Natural killer cell (primary cell): ENCODE measurements at regions not wholly inside any gene's neighbourhood (a gene's known extent, or its start where the extent isn't known, plus 50 kb on each side); places are given as distances from the start of the nearest gene placed in this dataset.

ENCODE experiments used
- ATAC-seq, 3 donors: fragments of 150-1000 bp in 2 of 3; fragments of 200-7000 bp in 1 of 3; cut with Tn5 transposase; 1 replicate in 1 of 3; 2 replicates in 2 of 3; pipeline ENCODE4 v1.10.0; 2021; ENCODE audit warnings: mild to moderate bottlenecking in 2 of 3, moderate library complexity in 2 of 3
- DNase-seq, 2 donors: peaks; one replicate each; pipeline versions ENCODE4 v3.0.0 to v3.0.0-alpha.2; 2013 to 2021; ENCODE audit warnings: mixed read lengths in 1 of 2
- H3K27ac ChIP-seq: one replicate; pipeline ENCODE4 v1.5.1; 2013; ENCODE audit warnings: mild to moderate bottlenecking, low read length
- H3K27me3 ChIP-seq: one replicate; pipeline ENCODE4 v1.6.1; 2013; ENCODE audit warnings: low read length; ENCODE audit not compliant: control insufficient read depth, insufficient read depth
- H3K36me3 ChIP-seq: one replicate; pipeline ENCODE4 v1.6.1; 2013; ENCODE audit warnings: low read length; ENCODE audit not compliant: control insufficient read depth, insufficient read depth
- H3K4me1 ChIP-seq: one replicate; pipeline ENCODE4 v1.6.1; 2013; ENCODE audit warnings: low read length; ENCODE audit not compliant: control insufficient read depth, insufficient read depth
- H3K4me3 ChIP-seq: one replicate; pipeline ENCODE4 v1.5.1; 2013; ENCODE audit warnings: low read length
- H3K9me3 ChIP-seq: one replicate; pipeline ENCODE4 v1.6.1; 2013; ENCODE audit warnings: low read length; ENCODE audit not compliant: control insufficient read depth, insufficient read depth
- H3K27ac Mint-ChIP-seq, 2 donors: one replicate each; pipeline ENCODE4 v1.8.0; 2022; ENCODE audit warnings: mild to moderate bottlenecking in 2 of 2, mixed read lengths in 2 of 2, moderate library complexity in 1 of 2
- H3K27me3 Mint-ChIP-seq, 2 donors: one replicate each; pipeline ENCODE4 v1.8.0; 2022; ENCODE audit warnings: low read depth in 2 of 2, mixed read lengths in 2 of 2
- H3K36me3 Mint-ChIP-seq: one replicate; pipeline ENCODE4 v1.8.0; 2022; ENCODE audit warnings: mixed read lengths
- H3K4me1 Mint-ChIP-seq, 2 donors: one replicate each; pipeline ENCODE4 v1.8.0; 2022; ENCODE audit warnings: mixed read lengths in 2 of 2
- H3K4me3 Mint-ChIP-seq: one replicate; pipeline ENCODE4 v1.8.0; 2022; ENCODE audit warnings: mild to moderate bottlenecking, moderate library complexity, mixed read lengths
- H3K9me3 Mint-ChIP-seq, 2 donors: one replicate each; pipeline ENCODE4 v1.8.0; 2022; ENCODE audit warnings: mixed read lengths in 2 of 2
- CTCF ChIP-seq: fragments of 200-600 bp; IDR thresholded peaks from one replicate; pipeline ENCODE4 v1.8.0; 2022; ENCODE audit warnings: antibody characterized with exemption
- WGBS: methylation state at CpG from one replicate; pipeline ENCODE4 v1.1.7; 2013; ENCODE audit warnings: missing lambda C conversion rate; ENCODE audit not compliant: insufficient coverage; 5-methylcytosine and 5-hydroxymethylcytosine counted together
- intact Hi-C: fragments of 100-400 bp; cut with micrococcal nuclease; formaldehyde crosslinking; loops from one replicate; pipeline ENCODE4 v1.14.2; 2022

DNA sequence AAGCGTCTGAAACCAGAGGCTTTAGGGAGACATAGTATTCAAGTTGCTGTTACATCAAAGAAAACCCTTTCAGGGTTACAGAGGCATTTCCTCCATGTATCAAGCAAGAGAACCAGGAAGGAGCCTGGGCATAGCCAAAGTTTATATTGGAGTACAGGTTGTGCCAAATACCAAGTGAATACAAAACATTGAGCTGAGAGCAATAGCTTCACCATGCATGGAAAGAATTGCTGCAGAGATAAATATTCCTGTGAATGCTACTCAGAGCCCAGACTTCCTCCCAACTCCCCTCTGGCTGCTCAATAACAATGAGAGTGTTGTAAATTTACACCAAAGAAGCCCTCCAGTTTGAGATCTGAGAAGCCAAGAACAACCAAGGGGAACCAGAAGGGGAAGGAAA is 618.9 kb downstream of the DHX35 start:
- no peaks in the 10 kb centered on the region for H3K36me3 ChIP-seq
- Mint-ChIP-seq H3K36me3 (no peaks in the 10 kb centered on the region), H3K4me1 (no peaks in the 10 kb centered on the region), H3K27me3 (peaks cover 0 to 4% of the 10 kb centered on the region in 2 donors), H3K9me3 (peaks cover 4 to 7% of the 10 kb centered on the region in 2 donors), H3K27ac (no peak overlapping the region), H3K4me3 (no peak overlapping the region)
- H3K9me3 ChIP-seq, result no peaks in the 10 kb centered on the region
- 61% methylated on average over 1 of the region's 1 CpG for WGBS
- intact Hi-C loops, result no loop called here
- no peaks in the 10 kb centered on the region for H3K4me1 ChIP-seq
- DNase-seq (no peak), ATAC-seq (no peak)
- no peak overlapping the region for H3K4me3 ChIP-seq
- TF ChIP-seq CTCF, result no peak
- no peak overlapping the region for H3K27ac ChIP-seq
- no peaks in the 10 kb centered on the region for H3K27me3 ChIP-seq

DNA sequence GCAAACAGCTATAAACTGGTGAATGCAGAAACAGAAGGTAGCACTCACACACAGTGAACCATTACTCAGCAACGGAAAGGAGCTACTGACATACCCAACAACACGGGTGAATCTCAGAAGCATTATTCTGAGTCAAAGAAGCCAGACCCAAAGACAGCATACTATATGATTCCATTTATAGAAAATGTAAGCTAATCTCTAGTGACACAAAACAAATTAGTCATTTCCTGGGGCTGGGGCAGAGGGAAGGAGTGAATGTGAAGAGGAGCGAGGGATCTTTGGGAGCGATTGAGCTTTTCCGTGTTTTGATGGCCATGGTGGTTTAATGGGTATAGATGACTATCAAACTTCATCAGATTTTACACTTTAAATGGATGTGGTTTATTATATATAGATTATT is 614.6 kb downstream of the DHX35 start:
- H3K9me3 Mint-ChIP-seq, result peaks cover 4 to 11% of the 10 kb centered on the region in 2 donors
- H3K36me3 Mint-ChIP-seq, result no peaks in the 10 kb centered on the region
- Histone ChIP-seq H3K4me1 (no peaks in the 10 kb centered on the region), H3K4me3 (no peak overlapping the region), H3K27ac (no peak overlapping the region), H3K27me3 (no peaks in the 10 kb centered on the region), H3K36me3 (no peaks in the 10 kb centered on the region), H3K9me3 (no peaks in the 10 kb centered on the region)
- ATAC-seq, result no peak
- no peaks in the 10 kb centered on the region for H3K4me1 Mint-ChIP-seq
- H3K27me3 Mint-ChIP-seq, result peaks cover 0 to 4% of the 10 kb centered on the region in 2 donors
- TF ChIP-seq CTCF, result no peak
- DNase-seq, result no peak
- WGBS, result 79% methylated on average over 3 of the region's 5 CpGs
- intact Hi-C loops, result no loop called here
- no peak overlapping the region for H3K27ac Mint-ChIP-seq
- no peak overlapping the region for H3K4me3 Mint-ChIP-seq

- H3K4me1 Mint-ChIP-seq, result no peaks in the 10 kb centered on the region
- no peak for ATAC-seq
- H3K27me3 Mint-ChIP-seq, result no peaks in the 10 kb centered on the region
- DNase-seq, result no peak
- H3K4me3 ChIP-seq, result no peak overlapping the region
- no peaks in the 10 kb centered on the region for H3K27me3 ChIP-seq
- no peak overlapping the region for H3K27ac ChIP-seq
- no peak for TF ChIP-seq CTCF
- intact Hi-C loops, result no loop called here
- no peak overlapping the region for H3K27ac Mint-ChIP-seq
- H3K4me1 ChIP-seq, result no peaks in the 10 kb centered on the region
- WGBS, result 90% methylated on average over 2 of the region's 2 CpGs
- no peaks in the 10 kb centered on the region for H3K36me3 Mint-ChIP-seq
- H3K4me3 Mint-ChIP-seq, result no peak overlapping the region
- H3K9me3 Mint-ChIP-seq, result peaks cover 0 to 7% of the 10 kb centered on the region in 2 donors
- no peaks in the 10 kb centered on the region for H3K36me3 ChIP-seq
- no peaks in the 10 kb centered on the region for H3K9me3 ChIP-seq
These were observed 611.9 kb downstream of the DHX35 start for GRCh38 chr20:39574061-39574460.

GRCh38 chr20:39571171-39571570 is 609.0 kb downstream of the DHX35 start:
- H3K27ac ChIP-seq, result no peak overlapping the region
- ATAC-seq, result no peak
- no peak for TF ChIP-seq CTCF
- H3K4me1 ChIP-seq, result no peaks in the 10 kb centered on the region
- Mint-ChIP-seq H3K27ac (no peak overlapping the region), H3K27me3 (no peaks in the 10 kb centered on the region), H3K36me3 (no peaks in the 10 kb centered on the region), H3K4me3 (no peak overlapping the region), H3K4me1 (no peaks in the 10 kb centered on the region), H3K9me3 (peaks cover 0 to 4% of the 10 kb centered on the region in 2 donors)
- WGBS, result 68% methylated on average over 5 of the region's 5 CpGs
- no peaks in the 10 kb centered on the region for H3K9me3 ChIP-seq
- H3K36me3 ChIP-seq, result no peaks in the 10 kb centered on the region
- DNase-seq, result no peak
- H3K4me3 ChIP-seq, result no peak overlapping the region
- no peaks in the 10 kb centered on the region for H3K27me3 ChIP-seq
- intact Hi-C loops, result no loop called here
